ENCODE measurements at regions not wholly inside any gene's neighbourhood (a gene's known extent, or its start where the extent isn't known, plus 50 kb on each side); places are given as distances from the start of the nearest gene placed in this dataset.

DNA sequence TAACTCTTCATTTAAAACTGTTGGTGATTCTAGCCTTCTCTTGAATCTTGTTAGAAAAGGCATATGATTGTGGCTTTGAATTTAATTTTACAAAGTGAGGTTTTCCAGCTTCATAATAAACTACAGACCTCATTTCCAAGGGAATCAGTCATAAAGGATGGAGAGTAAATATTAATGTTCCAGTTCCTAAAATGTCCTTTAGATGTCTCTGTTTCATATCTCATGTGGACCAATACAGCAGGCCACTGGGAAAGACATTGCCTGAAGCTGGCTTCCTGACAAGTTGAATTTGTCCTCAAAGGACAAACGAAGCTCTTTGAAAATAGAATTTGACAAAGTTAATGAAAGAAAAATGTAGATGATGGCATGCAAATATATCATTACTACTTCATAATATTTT is 125.4 kb downstream of the ZNF330 start (continued):
- TF ChIP-seq, protein P1, sequence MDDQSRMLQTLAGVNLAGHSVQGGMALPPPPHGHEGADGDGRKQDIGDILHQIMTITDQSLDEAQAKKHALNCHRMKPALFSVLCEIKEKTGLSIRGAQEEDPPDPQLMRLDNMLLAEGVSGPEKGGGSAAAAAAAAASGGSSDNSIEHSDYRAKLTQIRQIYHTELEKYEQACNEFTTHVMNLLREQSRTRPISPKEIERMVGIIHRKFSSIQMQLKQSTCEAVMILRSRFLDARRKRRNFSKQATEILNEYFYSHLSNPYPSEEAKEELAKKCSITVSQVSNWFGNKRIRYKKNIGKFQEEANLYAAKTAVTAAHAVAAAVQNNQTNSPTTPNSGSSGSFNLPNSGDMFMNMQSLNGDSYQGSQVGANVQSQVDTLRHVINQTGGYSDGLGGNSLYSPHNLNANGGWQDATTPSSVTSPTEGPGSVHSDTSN (CRISPR knock-in tag; IDR thresholded peaks at IDR 0.05; ENCODE audit: borderline replicate concordance), result no peak
- TF ChIP-seq, protein P2, sequence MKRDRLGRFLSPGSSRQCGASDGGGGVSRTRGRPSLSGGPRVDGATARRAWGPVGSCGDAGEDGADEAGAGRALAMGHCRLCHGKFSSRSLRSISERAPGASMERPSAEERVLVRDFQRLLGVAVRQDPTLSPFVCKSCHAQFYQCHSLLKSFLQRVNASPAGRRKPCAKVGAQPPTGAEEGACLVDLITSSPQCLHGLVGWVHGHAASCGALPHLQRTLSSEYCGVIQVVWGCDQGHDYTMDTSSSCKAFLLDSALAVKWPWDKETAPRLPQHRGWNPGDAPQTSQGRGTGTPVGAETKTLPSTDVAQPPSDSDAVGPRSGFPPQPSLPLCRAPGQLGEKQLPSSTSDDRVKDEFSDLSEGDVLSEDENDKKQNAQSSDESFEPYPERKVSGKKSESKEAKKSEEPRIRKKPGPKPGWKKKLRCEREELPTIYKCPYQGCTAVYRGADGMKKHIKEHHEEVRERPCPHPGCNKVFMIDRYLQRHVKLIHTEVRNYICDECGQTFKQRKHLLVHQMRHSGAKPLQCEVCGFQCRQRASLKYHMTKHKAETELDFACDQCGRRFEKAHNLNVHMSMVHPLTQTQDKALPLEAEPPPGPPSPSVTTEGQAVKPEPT (CRISPR knock-in tag; IDR thresholded peaks at IDR 0.05; ENCODE audit: low read depth), result no peak
- no peak for TF ChIP-seq PAF1 (CRISPR knock-in tag; IDR thresholded peaks at IDR 0.05)

DNA sequence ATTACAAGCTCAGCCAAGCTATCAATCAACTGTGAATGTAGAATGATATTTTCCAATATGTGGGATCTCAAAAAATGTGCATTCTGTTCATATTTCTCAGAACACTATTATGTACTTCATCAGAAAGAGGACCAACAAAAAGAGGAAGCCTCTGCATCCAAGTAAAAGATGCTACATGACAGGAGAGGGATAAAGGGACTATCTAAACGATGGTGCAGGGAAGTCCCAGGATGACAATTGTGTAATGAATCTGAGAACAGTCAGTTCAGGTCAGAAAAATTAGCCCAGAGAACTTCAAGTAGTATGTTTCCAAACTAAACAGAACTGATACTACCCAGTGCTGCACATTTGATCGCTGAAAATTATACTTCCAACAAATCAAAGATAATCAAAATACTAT is 127.0 kb downstream of the ZNF330 start:
- Histone ChIP-seq H4K20me1 (ENCODE audit: insufficient read depth, low read length) (no peaks in the 10 kb centered on the region), H3K27ac (ENCODE audit: extremely low read length, insufficient read depth, low read length) (no peak overlapping the region), H3K9ac (ENCODE audit: insufficient read depth, low read depth, low read length) (no peak overlapping the region), H3K36me3 (replicated peaks in 1 of 2; ENCODE audit: control insufficient read depth in 1 of 2, insufficient read depth in 2 of 2, low read length in 2 of 2) (no peaks in the 10 kb centered on the region), H3K79me2 (ENCODE audit: insufficient read depth, low read length) (no peaks in the 10 kb centered on the region), H3K4me2 (ENCODE audit: low read depth, low read length) (no peak overlapping the region), H3K4me3 (replicated peaks in 1 of 3; ENCODE audit: insufficient read depth in 1 of 3, low read depth in 2 of 3, low read length in 3 of 3) (no peak overlapping the region), H3K27me3 (ENCODE audit: control insufficient read depth in 1 of 2, insufficient read depth in 2 of 2, low read length in 2 of 2) (no peaks in the 10 kb centered on the region), H3K4me1 (ENCODE audit: insufficient read depth, low read length) (no peaks in the 10 kb centered on the region), H2AFZ (ENCODE audit: low read length) (no peak overlapping the region), H3K9me3 (ENCODE audit: low read length) (no peaks in the 10 kb centered on the region)
- CTCF ChIA-PET (ENCODE audit: low intra/inter-chr PET ratio, low total read pairs), result no interaction called here
- FAIRE-seq (no peak), ATAC-seq (no peak), DNase-seq (ENCODE audit: low spot score) (no peak)
- in situ Hi-C loops (cut with HindIII; ENCODE audit: extremely low pct_ligation_motif_present, low pct_unique_long_range_greater_than_20kb), result no loop called here
- intact Hi-C loops (cut with micrococcal nuclease; ENCODE audit: unreplicated experiment), result loop anchor here (10.0 kb wide), 1 partner anchor 193 kb away; no protein-coding TSS in a partner anchor
- no TSS peak for BruUV-seq (replicated peaks)
- WGBS (ENCODE audit: low lambda C conversion rate), result 0% methylated on average over 2 of the region's 2 CpGs
- POLR2A ChIA-PET, result no interaction called here
- TF ChIP-seq HMG20B (CRISPR knock-in tag; conservative IDR thresholded peaks at IDR 0.05) (no peak), FOXP1 (IDR thresholded peaks at IDR 0.05) (no peak), FOXP1 (CRISPR knock-in tag; IDR thresholded peaks at IDR 0.05) (no peak), U2AF1 (optimal IDR thresholded peaks at IDR 0.05; ENCODE audit: low read depth, low read length) (no peak), ZNF660 (CRISPR knock-in tag; IDR thresholded peaks at IDR 0.05; ENCODE audit: borderline replicate concordance, low read depth) (no peak), ZNF329 (CRISPR knock-in tag; IDR thresholded peaks at IDR 0.05; ENCODE audit: low read depth) (no peak), ZNF282 (IDR thresholded peaks at IDR 0.05; ENCODE audit: partially characterized antibody) (no peak), KDM5B (CRISPR knock-in tag; IDR thresholded peaks at IDR 0.05; ENCODE audit: borderline replicate concordance) (no peak), MTF1 (CRISPR knock-in tag; IDR thresholded peaks at IDR 0.05) (no peak), POGZ (CRISPR knock-in tag; IDR thresholded peaks at IDR 0.05) (no peak), ZNF761 (CRISPR knock-in tag; conservative IDR thresholded peaks at IDR 0.05) (no peak), ZNF605 (CRISPR knock-in tag; IDR thresholded peaks at IDR 0.05) (no peak), NFIC (IDR thresholded peaks at IDR 0.05; ENCODE audit: low read length) (no peak), ZNF775 (CRISPR knock-in tag; IDR thresholded peaks at IDR 0.05; ENCODE audit: borderline replicate concordance) (no peak), ZNF264 (CRISPR knock-in tag; IDR thresholded peaks at IDR 0.05) (no peak), ZNF577 (CRISPR knock-in tag; IDR thresholded peaks at IDR 0.05; ENCODE audit: borderline replicate concordance, low read depth) (no peak)
- TF ChIP-seq, protein P3, sequence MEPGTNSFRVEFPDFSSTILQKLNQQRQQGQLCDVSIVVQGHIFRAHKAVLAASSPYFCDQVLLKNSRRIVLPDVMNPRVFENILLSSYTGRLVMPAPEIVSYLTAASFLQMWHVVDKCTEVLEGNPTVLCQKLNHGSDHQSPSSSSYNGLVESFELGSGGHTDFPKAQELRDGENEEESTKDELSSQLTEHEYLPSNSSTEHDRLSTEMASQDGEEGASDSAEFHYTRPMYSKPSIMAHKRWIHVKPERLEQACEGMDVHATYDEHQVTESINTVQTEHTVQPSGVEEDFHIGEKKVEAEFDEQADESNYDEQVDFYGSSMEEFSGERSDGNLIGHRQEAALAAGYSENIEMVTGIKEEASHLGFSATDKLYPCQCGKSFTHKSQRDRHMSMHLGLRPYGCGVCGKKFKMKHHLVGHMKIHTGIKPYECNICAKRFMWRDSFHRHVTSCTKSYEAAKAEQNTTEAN (CRISPR knock-in tag; conservative IDR thresholded peaks at IDR 0.05), result no peak
- TF ChIP-seq, protein P4, sequence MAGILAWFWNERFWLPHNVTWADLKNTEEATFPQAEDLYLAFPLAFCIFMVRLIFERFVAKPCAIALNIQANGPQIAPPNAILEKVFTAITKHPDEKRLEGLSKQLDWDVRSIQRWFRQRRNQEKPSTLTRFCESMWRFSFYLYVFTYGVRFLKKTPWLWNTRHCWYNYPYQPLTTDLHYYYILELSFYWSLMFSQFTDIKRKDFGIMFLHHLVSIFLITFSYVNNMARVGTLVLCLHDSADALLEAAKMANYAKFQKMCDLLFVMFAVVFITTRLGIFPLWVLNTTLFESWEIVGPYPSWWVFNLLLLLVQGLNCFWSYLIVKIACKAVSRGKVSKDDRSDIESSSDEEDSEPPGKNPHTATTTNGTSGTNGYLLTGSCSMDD (CRISPR knock-in tag; IDR thresholded peaks at IDR 0.05), result no peak
- TF ChIP-seq, protein P5, sequence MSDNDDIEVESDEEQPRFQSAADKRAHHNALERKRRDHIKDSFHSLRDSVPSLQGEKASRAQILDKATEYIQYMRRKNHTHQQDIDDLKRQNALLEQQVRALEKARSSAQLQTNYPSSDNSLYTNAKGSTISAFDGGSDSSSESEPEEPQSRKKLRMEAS (IDR thresholded peaks at IDR 0.05), result no peak
